SU-DHL-6 (cell line): ENCODE measurements at regions not wholly inside any gene's neighbourhood (a gene's known extent, or its start where the extent isn't known, plus 50 kb on each side); places are given as distances from the start of the nearest gene placed in this dataset.

Source experiments
- CTCF ChIP-seq: fragments of 200-600 bp; sonication (generic); IDR thresholded peaks from one replicate; pipeline ENCODE4 v1.5.1; 2017; ENCODE audit warnings: antibody characterized with exemption, mild to moderate bottlenecking, low read length, moderate library complexity; ENCODE audit not compliant: insufficient read depth, poor library complexity, severe bottlenecking
- EZH2phosphoT487 ChIP-seq: fragments of 200-600 bp; sonication (generic), shearing (Covaris generic); conservative IDR thresholded peaks from 2 replicates; pipeline ENCODE4 v1.6.1; 2018; ENCODE audit warnings: mild to moderate bottlenecking, antibody characterized with exemption, low read length, moderate library complexity, mixed read lengths

- TF ChIP-seq CTCF (no peak), EZH2phosphoT487 (no peak)
These were observed 246.0 kb upstream of the TENM4 start for GRCh38 chr11:79686703-79687419.
